ENCODE measurements at regions not wholly inside any gene's neighbourhood (a gene's known extent, or its start where the extent isn't known, plus 50 kb on each side); places are given as distances from the start of the nearest gene placed in this dataset.

DNA sequence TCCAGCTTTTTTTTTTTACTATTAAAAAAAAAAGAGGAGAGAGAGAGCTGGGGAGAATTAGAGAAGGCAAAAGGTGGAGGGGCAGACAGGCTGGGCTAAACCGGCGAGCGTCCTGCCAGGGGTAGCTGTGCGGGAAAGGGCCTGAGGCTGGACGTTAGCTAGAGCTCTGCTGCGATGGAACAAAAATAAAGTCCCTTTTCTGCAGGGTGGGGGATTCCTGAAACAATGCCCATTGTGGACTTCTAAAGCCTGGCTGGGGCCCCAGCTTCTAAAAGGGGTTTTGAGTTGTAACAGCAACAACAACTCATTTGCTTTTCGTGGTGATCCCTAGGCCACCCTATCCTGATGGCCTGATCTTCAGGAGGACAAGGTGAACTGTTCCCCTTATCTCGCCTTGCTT, 311.7 kb downstream of the FBXW7 start:
- H4K8ac ChIP-seq (replicated peaks; ENCODE audit: insufficient read length, low read depth, low read length), result no peak overlapping the region
- no peak overlapping the region for H3K9ac ChIP-seq (ENCODE audit: extremely low read depth, insufficient read length, low read length)
- no peak overlapping the region for H3K14ac ChIP-seq (ENCODE audit: insufficient read depth, low read length)
- no peak overlapping the region for H3K4me2 ChIP-seq (ENCODE audit: insufficient read depth, insufficient read length, low read length)
- H4K5ac ChIP-seq (ENCODE audit: insufficient read length, low read depth, low read length), result no peak overlapping the region
- DNase-seq, result no peak
- H3K9me3 ChIP-seq (ENCODE audit: control insufficient read depth, low read depth, low read length), result no peaks in the 10 kb centered on the region
- TF ChIP-seq CTCF (conservative IDR thresholded peaks at IDR 0.05), result no peak
- H3K27ac Mint-ChIP-seq, result no peak overlapping the region
- H2BK120ac ChIP-seq (ENCODE audit: low read depth, low read length, poor library complexity, severe bottlenecking), result no peak overlapping the region
- WGBS (ENCODE audit: extremely low coverage, insufficient read length, low lambda C conversion rate), result no CpG with 5 or more reads among the region's 8 CpGs
- H3K36me3 Mint-ChIP-seq (ENCODE audit: insufficient read depth in 1 of 3, low read depth in 3 of 3), result no peaks in the 10 kb centered on the region
- no peaks in the 10 kb centered on the region for H3K27me3 ChIP-seq (ENCODE audit: insufficient read depth, low read length)
- H3K4me3 Mint-ChIP-seq, result no peak overlapping the region
- no peak overlapping the region for H2AFZ ChIP-seq (ENCODE audit: low read length)
- no peak overlapping the region for H2BK12ac ChIP-seq (ENCODE audit: insufficient read length, low read depth, low read length)
- H3K4me1 ChIP-seq (ENCODE audit: insufficient read depth, low read length), result no peaks in the 10 kb centered on the region
- no peaks in the 10 kb centered on the region for H3K27me3 Mint-ChIP-seq (ENCODE audit: low read depth)
- no peak overlapping the region for H3K18ac ChIP-seq (ENCODE audit: insufficient read length, low read depth, low read length)
- no peak overlapping the region for H2BK15ac ChIP-seq (ENCODE audit: low read depth, low read length)
- no peaks in the 10 kb centered on the region for H3K79me2 ChIP-seq (ENCODE audit: insufficient read depth, low read length)
- no peak overlapping the region for H2AK5ac ChIP-seq (ENCODE audit: insufficient read length, low read length)
- no peak overlapping the region for H3K4ac ChIP-seq (ENCODE audit: low read depth, low read length)
- H2BK5ac ChIP-seq (ENCODE audit: insufficient read length, low read length), result no peak overlapping the region
- H3K23me2 ChIP-seq (ENCODE audit: insufficient read length, low read depth, low read length, poor library complexity, severe bottlenecking), result no peaks in the 10 kb centered on the region
- H4K20me1 ChIP-seq (ENCODE audit: control insufficient read depth, insufficient read depth, insufficient read length), result no peaks in the 10 kb centered on the region
- H3K4me1 Mint-ChIP-seq, result peaks cover 14 to 15% of the 10 kb centered on the region in 2 experiments
- H3K9me3 Mint-ChIP-seq, result no peaks in the 10 kb centered on the region; a peak in 1 of 5 replicates
- H4K91ac ChIP-seq (ENCODE audit: insufficient read length, low read depth, low read length), result no peak overlapping the region
- no peak overlapping the region for H3T11ph ChIP-seq (ENCODE audit: low read length)
- H3K79me1 ChIP-seq (ENCODE audit: insufficient read depth, low read depth, low read length, poor library complexity, severe bottlenecking), result no peaks in the 10 kb centered on the region
- H3K27ac ChIP-seq (ENCODE audit: insufficient read length, low read depth, low read length), result no peak overlapping the region
- no peak overlapping the region for H2BK20ac ChIP-seq (ENCODE audit: low read depth, low read length, poor library complexity, severe bottlenecking)
- H3K56ac ChIP-seq (ENCODE audit: insufficient read length, low read depth, low read length), result no peak overlapping the region
- H3K23ac ChIP-seq (ENCODE audit: insufficient read length, low read depth, low read length), result no peak overlapping the region
